Mesothelial cell of epicardium (in vitro differentiated cells): ENCODE measurements at regions not wholly inside any gene's neighbourhood (a gene's known extent, or its start where the extent isn't known, plus 50 kb on each side); places are given as distances from the start of the nearest gene placed in this dataset.
A peak's percentile ranks its signal among the peaks of the same experiment; 100 is the strongest.

Source experiments
- DNase-seq, 2 experiments: peaks; one replicate each; pipeline ENCODE4 v3.0.0; 2021; ENCODE audit warnings: low spot score in 2 of 2; ENCODE audit not compliant: unreplicated experiment in 2 of 2
- H3K27ac Mint-ChIP-seq: 2 replicates; pipeline ENCODE4 v1.8.0; 2021; ENCODE audit warnings: mixed read lengths
- H3K27me3 Mint-ChIP-seq: 2 replicates; pipeline ENCODE4 v1.8.0; 2021; ENCODE audit warnings: low read depth, mixed read lengths
- H3K36me3 Mint-ChIP-seq: 2 replicates; pipeline ENCODE4 v1.8.0; 2021; ENCODE audit warnings: mixed read lengths
- H3K4me1 Mint-ChIP-seq: 2 replicates; pipeline ENCODE4 v1.8.0; 2021; ENCODE audit warnings: mixed read lengths
- H3K4me3 Mint-ChIP-seq: 2 replicates; pipeline ENCODE4 v1.8.0; 2021; ENCODE audit warnings: mild to moderate bottlenecking, moderate library complexity, mixed read lengths
- H3K9me3 Mint-ChIP-seq: 2 replicates; pipeline ENCODE4 v1.8.0; 2021; ENCODE audit warnings: mixed read lengths
- TF ChIP-seq, protein P1 (sequence below): fragments of 200-600 bp; sonication (generic); IDR thresholded peaks from one replicate; pipeline ENCODE4 v1.5.0; 2021; ENCODE audit warnings: antibody characterized with exemption; ENCODE audit not compliant: unreplicated experiment

DNA sequence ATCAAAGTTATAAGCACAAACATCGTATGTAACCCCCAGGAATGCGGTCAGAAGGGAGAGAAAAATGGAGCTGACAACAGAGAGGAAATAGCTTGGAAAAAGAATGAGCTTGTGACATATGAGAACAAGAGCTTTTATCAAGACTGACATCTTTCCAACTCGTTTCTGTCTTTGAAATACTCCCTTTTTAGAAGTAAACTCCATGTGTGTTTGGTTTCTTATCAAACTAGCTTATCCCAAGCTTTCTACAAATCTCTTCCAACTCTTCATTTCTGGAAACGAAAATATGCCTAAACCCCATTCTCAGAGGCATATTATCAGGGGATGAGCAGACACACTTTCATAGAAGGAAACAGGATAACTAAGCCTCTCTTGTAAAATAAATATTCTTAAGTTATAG lies 235.4 kb downstream of the NAF1 start:
- Mint-ChIP-seq H3K4me1 (peaks cover 7% of the 10 kb centered on the region), H3K9me3 (no peaks in the 10 kb centered on the region), H3K4me3 (no peak overlapping the region), H3K27ac (no peak overlapping the region), H3K36me3 (no peaks in the 10 kb centered on the region), H3K27me3 (no peaks in the 10 kb centered on the region)
- TF ChIP-seq, protein P1, sequence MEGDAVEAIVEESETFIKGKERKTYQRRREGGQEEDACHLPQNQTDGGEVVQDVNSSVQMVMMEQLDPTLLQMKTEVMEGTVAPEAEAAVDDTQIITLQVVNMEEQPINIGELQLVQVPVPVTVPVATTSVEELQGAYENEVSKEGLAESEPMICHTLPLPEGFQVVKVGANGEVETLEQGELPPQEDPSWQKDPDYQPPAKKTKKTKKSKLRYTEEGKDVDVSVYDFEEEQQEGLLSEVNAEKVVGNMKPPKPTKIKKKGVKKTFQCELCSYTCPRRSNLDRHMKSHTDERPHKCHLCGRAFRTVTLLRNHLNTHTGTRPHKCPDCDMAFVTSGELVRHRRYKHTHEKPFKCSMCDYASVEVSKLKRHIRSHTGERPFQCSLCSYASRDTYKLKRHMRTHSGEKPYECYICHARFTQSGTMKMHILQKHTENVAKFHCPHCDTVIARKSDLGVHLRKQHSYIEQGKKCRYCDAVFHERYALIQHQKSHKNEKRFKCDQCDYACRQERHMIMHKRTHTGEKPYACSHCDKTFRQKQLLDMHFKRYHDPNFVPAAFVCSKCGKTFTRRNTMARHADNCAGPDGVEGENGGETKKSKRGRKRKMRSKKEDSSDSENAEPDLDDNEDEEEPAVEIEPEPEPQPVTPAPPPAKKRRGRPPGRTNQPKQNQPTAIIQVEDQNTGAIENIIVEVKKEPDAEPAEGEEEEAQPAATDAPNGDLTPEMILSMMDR: no peak
- no peak for DNase-seq

DNA sequence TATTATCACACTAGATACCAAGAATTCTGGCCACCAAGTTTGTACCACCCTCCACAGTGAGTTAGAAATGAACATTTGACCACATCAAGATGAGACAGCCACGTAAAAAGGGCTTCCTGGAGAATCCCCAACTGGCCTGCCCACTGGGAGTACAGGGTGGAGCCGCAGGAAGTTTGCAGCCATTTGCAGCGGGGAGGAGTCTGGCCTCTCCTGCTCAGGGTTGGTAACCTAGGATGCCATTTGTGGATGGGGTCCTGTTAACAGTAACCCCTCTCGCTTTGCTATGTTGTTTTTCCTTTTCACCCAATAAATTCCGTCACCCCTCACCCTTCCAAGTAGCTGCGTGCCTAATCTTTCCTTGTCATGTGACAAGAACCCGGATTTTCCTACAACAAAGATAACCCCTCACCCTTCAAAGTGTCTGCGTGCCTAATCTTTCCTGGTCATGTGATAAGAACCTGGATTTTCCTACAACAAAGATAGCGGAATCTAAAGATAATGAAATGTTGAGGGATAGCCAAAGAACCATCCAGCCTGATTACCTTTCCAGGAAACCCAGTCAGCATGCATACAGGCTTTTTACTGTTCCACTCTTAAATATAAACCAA lies 245.4 kb downstream of the NAF1 start:
- Mint-ChIP-seq H3K27me3 (no peaks in the 10 kb centered on the region), H3K4me3 (peak overlapping the region; percentile 11), H3K36me3 (no peaks in the 10 kb centered on the region), H3K9me3 (peaks cover 24% of the 10 kb centered on the region), H3K27ac (peak overlapping the region; percentile 33), H3K4me1 (peaks cover 5% of the 10 kb centered on the region)
- no peak for DNase-seq
- TF ChIP-seq, protein P1: no peak

DNA sequence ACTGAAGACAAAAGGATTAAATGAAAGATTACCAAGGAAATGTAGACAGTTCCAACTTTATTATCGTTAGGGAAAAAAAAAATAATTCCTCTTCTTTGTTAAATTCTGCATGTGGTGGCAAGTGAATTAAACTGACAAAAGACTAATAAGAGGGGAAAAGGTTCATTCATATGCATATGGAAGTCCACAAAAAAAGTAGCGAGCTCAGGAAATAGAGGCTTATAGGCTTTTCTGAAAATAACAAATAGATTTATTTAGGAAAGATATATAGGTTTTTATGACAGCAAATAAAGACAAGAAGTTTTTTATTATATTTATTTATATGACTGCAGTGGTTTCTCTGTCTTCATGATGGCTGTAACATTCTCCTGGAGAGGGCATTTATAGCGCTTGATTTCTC lies 246.0 kb downstream of the NAF1 start:
- Mint-ChIP-seq H3K36me3 (no peaks in the 10 kb centered on the region), H3K27me3 (no peaks in the 10 kb centered on the region), H3K4me3 (no peak overlapping the region), H3K27ac (no peak overlapping the region), H3K4me1 (peaks cover 5% of the 10 kb centered on the region), H3K9me3 (peaks cover 28% of the 10 kb centered on the region)
- no peak for DNase-seq
- TF ChIP-seq, protein P1: no peak

DNA sequence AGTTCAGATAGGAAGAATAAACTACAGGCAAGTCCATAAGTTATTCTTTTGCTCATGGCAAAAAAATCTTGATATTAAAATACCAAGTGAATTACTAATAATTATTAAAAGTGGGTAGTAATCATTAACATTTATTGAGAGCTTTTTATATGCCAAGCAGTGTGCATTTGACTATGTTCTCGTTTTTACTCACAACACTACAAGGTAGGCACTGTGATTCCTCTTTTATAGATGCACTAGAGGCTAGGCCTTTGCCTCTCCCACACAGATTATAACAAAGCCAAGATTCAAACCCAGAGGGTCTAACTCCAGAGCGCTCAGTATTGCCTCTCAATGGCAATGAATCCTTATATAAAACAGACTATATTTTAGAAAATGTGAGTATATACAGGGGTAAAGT lies 254.2 kb downstream of the NAF1 start:
- Mint-ChIP-seq H3K9me3 (peaks cover 22% of the 10 kb centered on the region), H3K27ac (no peak overlapping the region), H3K4me3 (no peak overlapping the region), H3K36me3 (no peaks in the 10 kb centered on the region), H3K4me1 (no peaks in the 10 kb centered on the region), H3K27me3 (no peaks in the 10 kb centered on the region)
- DNase-seq: no peak
- TF ChIP-seq, protein P1: no peak

DNA sequence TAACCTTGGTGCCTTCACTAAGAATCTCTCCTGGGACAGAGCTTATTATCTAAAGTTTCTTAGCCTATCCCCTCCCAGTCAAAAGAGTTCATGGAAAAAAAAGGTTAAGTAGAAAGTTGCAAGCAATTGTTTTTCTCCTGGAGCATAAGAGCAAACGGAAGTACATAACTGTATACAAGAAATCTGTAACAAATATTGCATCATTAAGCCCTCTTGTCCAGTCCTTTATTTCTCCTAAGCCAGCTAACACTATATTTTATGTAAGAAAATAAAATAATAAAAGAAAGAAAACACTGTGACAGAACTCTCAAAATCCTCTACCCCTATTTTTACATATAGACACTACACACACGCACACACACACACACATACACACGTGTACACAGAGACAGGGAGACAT lies 255.3 kb downstream of the NAF1 start:
- no peak overlapping the region for H3K4me3 Mint-ChIP-seq
- H3K27me3 Mint-ChIP-seq: no peaks in the 10 kb centered on the region
- TF ChIP-seq, protein P1: no peak
- H3K36me3 Mint-ChIP-seq: no peaks in the 10 kb centered on the region
- H3K4me1 Mint-ChIP-seq: no peaks in the 10 kb centered on the region
- H3K27ac Mint-ChIP-seq: no peak overlapping the region
- DNase-seq: no peak
- H3K9me3 Mint-ChIP-seq: peaks cover 23% of the 10 kb centered on the region

DNA sequence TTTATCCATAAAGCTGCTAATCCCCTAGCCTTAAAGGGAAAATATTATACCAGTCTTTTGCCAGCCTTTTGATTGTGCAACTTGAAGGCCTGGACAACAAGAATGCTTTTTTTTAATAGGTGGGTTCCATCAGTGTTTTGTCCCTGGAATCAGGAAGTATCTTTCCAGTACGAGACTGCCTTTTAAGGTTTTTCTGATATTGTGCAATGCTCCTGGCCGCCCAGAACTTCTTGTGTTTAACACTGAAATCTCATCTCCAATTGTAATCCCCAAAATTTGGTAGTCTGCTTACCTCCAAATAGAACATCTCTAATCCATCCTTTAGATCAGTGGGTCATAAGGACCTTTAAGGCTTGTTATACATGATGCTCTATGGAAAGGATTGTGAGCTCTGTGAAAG lies 256.7 kb downstream of the NAF1 start:
- no peak for DNase-seq
- Mint-ChIP-seq H3K9me3 (peaks cover 16% of the 10 kb centered on the region), H3K4me3 (no peak overlapping the region), H3K27ac (no peak overlapping the region), H3K27me3 (no peaks in the 10 kb centered on the region), H3K4me1 (no peaks in the 10 kb centered on the region), H3K36me3 (no peaks in the 10 kb centered on the region)
- TF ChIP-seq, protein P1: no peak
